ENCODE measurements at regions not wholly inside any gene's neighbourhood (a gene's known extent, or its start where the extent isn't known, plus 50 kb on each side); places are given as distances from the start of the nearest gene placed in this dataset.

DNA sequence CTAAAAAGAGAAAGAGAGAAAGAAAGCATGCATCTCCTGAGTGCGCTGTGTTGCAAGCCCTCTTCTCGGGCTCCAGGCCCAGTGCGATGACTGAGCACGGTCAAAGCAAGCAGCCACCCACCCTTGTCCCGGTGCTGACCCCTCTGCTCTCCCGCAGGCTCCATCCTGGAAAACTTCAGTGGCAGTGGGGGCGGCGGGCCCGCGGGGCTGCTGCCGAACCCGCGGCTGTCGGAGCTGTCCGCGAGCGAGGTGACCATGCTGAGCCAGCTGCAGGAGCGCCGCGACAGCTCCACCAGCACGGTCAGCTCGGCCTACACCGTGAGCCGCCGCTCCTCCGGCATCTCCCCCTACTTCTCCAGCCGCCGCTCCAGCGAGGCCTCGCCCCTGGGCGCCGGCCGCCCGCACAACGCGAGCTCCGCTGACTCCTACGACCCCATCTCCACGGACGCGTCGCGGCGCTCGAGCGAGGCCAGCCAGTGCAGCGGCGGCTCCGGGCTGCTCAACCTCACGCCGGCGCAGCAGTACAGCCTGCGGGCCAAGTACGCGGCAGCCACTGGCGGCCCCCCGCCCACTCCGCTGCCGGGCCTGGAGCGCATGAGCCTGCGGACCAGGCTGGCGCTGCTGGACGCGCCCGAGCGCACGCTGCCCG is 252.5 kb downstream of the GLI2 start:
- H4K20me1 ChIP-seq (ENCODE audit: insufficient read depth, low read length), result peaks cover 4% of the 10 kb centered on the region
- peaks cover 49% of the 10 kb centered on the region for H3K36me3 ChIP-seq (ENCODE audit: insufficient read depth, low read length)
- H3K4me2 ChIP-seq (ENCODE audit: insufficient read depth, low read length), result no peak overlapping the region
- no peaks in the 10 kb centered on the region for H3K9me3 ChIP-seq (ENCODE audit: low read depth, low read length)
- no peaks in the 10 kb centered on the region for H3K27me3 ChIP-seq (ENCODE audit: insufficient read depth, low read length)
- H3K4me3 ChIP-seq (ENCODE audit: insufficient read depth, low read length), result no peak overlapping the region
- H3K79me2 ChIP-seq (ENCODE audit: insufficient read depth, low read length), result no peaks in the 10 kb centered on the region
- no peak overlapping the region for H2AFZ ChIP-seq (ENCODE audit: low read length)
- DNase-seq (ENCODE audit: insufficient read length, low spot score, missing footprints), result peak; percentile 68
- H3K4me1 ChIP-seq (ENCODE audit: insufficient read depth, low read length), result no peaks in the 10 kb centered on the region
- TF ChIP-seq, protein P1, sequence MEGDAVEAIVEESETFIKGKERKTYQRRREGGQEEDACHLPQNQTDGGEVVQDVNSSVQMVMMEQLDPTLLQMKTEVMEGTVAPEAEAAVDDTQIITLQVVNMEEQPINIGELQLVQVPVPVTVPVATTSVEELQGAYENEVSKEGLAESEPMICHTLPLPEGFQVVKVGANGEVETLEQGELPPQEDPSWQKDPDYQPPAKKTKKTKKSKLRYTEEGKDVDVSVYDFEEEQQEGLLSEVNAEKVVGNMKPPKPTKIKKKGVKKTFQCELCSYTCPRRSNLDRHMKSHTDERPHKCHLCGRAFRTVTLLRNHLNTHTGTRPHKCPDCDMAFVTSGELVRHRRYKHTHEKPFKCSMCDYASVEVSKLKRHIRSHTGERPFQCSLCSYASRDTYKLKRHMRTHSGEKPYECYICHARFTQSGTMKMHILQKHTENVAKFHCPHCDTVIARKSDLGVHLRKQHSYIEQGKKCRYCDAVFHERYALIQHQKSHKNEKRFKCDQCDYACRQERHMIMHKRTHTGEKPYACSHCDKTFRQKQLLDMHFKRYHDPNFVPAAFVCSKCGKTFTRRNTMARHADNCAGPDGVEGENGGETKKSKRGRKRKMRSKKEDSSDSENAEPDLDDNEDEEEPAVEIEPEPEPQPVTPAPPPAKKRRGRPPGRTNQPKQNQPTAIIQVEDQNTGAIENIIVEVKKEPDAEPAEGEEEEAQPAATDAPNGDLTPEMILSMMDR (IDR thresholded peaks at IDR 0.05; ENCODE audit: extremely low read depth, low read depth, low read length), result no peak
- H3K27ac ChIP-seq (ENCODE audit: low read depth, low read length), result no peak overlapping the region

DNA sequence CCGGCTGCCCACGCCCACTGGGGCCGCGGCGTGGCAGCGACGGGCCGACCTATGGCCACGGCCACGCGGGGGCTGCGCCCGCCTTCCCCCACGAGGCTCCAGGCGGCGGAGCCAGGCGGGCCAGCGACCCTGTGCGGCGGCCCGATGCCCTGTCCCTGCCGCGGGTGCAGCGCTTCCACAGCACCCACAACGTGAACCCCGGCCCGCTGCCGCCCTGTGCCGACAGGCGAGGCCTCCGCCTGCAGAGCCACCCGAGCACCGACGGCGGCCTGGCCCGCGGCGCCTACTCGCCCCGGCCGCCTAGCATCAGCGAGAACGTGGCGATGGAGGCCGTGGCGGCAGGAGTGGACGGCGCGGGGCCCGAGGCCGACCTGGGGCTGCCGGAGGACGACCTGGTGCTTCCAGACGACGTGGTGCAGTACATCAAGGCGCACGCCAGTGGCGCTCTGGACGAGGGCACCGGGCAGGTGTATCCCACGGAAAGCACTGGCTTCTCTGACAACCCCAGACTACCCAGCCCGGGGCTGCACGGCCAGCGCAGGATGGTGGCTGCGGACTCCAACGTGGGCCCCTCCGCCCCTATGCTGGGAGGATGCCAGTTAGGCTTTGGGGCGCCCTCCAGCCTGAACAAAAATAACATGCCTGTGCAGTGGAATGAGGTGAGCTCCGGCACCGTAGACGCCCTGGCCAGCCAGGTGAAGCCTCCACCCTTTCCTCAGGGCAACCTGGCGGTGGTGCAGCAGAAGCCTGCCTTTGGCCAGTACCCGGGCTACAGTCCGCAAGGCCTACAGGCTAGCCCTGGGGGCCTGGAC is 253.2 kb downstream of the GLI2 start:
- Histone ChIP-seq H3K4me2 (ENCODE audit: insufficient read depth, low read length) (no peak overlapping the region), H3K9me3 (ENCODE audit: low read depth, low read length) (no peaks in the 10 kb centered on the region), H3K4me3 (ENCODE audit: insufficient read depth, low read length) (no peak overlapping the region), H3K27me3 (ENCODE audit: insufficient read depth, low read length) (no peaks in the 10 kb centered on the region), H3K36me3 (ENCODE audit: insufficient read depth, low read length) (peaks cover 42% of the 10 kb centered on the region), H3K4me1 (ENCODE audit: insufficient read depth, low read length) (no peaks in the 10 kb centered on the region), H3K79me2 (ENCODE audit: insufficient read depth, low read length) (no peaks in the 10 kb centered on the region), H2AFZ (ENCODE audit: low read length) (no peak overlapping the region), H3K27ac (ENCODE audit: low read depth, low read length) (no peak overlapping the region), H4K20me1 (ENCODE audit: insufficient read depth, low read length) (peaks cover 4% of the 10 kb centered on the region)
- TF ChIP-seq, protein P1 (IDR thresholded peaks at IDR 0.05; ENCODE audit: extremely low read depth, low read depth, low read length), result no peak
- peak; percentile 71 for DNase-seq (ENCODE audit: insufficient read length, low spot score, missing footprints)

DNA sequence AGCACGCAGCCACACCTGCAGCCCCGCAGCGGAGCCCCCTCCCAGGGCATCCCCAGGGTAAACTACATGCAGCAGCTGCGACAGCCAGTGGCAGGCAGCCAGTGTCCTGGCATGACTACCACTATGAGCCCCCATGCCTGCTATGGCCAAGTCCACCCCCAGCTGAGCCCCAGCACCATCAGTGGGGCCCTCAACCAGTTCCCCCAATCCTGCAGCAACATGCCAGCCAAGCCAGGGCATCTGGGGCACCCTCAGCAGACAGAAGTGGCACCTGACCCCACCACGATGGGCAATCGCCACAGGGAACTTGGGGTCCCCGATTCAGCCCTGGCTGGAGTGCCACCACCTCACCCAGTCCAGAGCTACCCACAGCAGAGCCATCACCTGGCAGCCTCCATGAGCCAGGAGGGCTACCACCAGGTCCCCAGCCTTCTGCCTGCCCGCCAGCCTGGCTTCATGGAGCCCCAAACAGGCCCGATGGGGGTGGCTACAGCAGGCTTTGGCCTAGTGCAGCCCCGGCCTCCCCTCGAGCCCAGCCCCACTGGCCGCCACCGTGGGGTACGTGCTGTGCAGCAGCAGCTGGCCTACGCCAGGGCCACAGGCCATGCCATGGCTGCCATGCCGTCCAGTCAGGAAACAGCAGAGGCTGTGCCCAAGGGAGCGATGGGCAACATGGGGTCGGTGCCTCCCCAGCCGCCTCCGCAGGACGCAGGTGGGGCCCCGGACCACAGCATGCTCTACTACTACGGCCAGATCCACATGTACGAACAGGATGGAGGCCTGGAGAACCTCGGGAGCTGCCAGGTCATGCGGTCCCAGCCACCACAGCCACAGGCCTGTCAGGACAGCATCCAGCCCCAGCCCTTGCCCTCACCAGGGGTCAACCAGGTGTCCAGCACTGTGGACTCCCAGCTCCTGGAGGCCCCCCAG is 254.1 kb downstream of the GLI2 start:
- DNase-seq (ENCODE audit: insufficient read length, low spot score, missing footprints), result peak; percentile 86
- H2AFZ ChIP-seq (ENCODE audit: low read length), result no peak overlapping the region
- no peak overlapping the region for H3K4me3 ChIP-seq (ENCODE audit: insufficient read depth, low read length)
- no peaks in the 10 kb centered on the region for H3K79me2 ChIP-seq (ENCODE audit: insufficient read depth, low read length)
- H3K36me3 ChIP-seq (ENCODE audit: insufficient read depth, low read length), result peaks cover 35% of the 10 kb centered on the region
- no peaks in the 10 kb centered on the region for H3K4me1 ChIP-seq (ENCODE audit: insufficient read depth, low read length)
- H3K9me3 ChIP-seq (ENCODE audit: low read depth, low read length), result no peaks in the 10 kb centered on the region
- no peak overlapping the region for H3K4me2 ChIP-seq (ENCODE audit: insufficient read depth, low read length)
- H4K20me1 ChIP-seq (ENCODE audit: insufficient read depth, low read length), result peaks cover 4% of the 10 kb centered on the region
- H3K27ac ChIP-seq (ENCODE audit: low read depth, low read length), result no peak overlapping the region
- TF ChIP-seq, protein P1 (IDR thresholded peaks at IDR 0.05; ENCODE audit: extremely low read depth, low read depth, low read length), result no peak
- H3K27me3 ChIP-seq (ENCODE audit: insufficient read depth, low read length), result no peaks in the 10 kb centered on the region

All from osteoblast (primary cell).